Endothelial cell (in vitro differentiated cells): ENCODE measurements at regions not wholly inside any gene's neighbourhood (a gene's known extent, or its start where the extent isn't known, plus 50 kb on each side); places are given as distances from the start of the nearest gene placed in this dataset.

Experiments
- DNase-seq: peaks from one replicate; pipeline ENCODE4 v3.0.0; 2021; ENCODE audit warnings: low spot score
- H3K27ac Mint-ChIP-seq: one replicate; pipeline ENCODE4 v1.8.0; 2021; ENCODE audit warnings: mixed read lengths, inconsistent platforms; ENCODE audit not compliant: unreplicated experiment
- H3K27me3 Mint-ChIP-seq: one replicate; pipeline ENCODE4 v1.8.0; 2021; ENCODE audit warnings: mild to moderate bottlenecking, moderate library complexity, mixed read lengths, inconsistent platforms; ENCODE audit not compliant: unreplicated experiment
- H3K36me3 Mint-ChIP-seq: one replicate; pipeline ENCODE4 v1.8.0; 2021; ENCODE audit warnings: mild to moderate bottlenecking, low read depth, mixed read lengths, inconsistent platforms; ENCODE audit not compliant: unreplicated experiment
- H3K4me1 Mint-ChIP-seq: one replicate; pipeline ENCODE4 v1.8.0; 2021; ENCODE audit warnings: mild to moderate bottlenecking, mixed read lengths, inconsistent platforms; ENCODE audit not compliant: unreplicated experiment
- H3K4me3 Mint-ChIP-seq: one replicate; pipeline ENCODE4 v1.8.0; 2021; ENCODE audit warnings: mild to moderate bottlenecking, mixed read lengths, inconsistent platforms; ENCODE audit not compliant: unreplicated experiment
- H3K9me3 Mint-ChIP-seq: one replicate; pipeline ENCODE4 v1.8.0; 2021; ENCODE audit warnings: mixed read lengths, inconsistent platforms; ENCODE audit not compliant: unreplicated experiment
- CTCF ChIP-seq: fragments of 200-600 bp; sonication (generic); IDR thresholded peaks from one replicate; pipeline ENCODE4 v1.5.0; 2021; ENCODE audit warnings: antibody characterized with exemption; ENCODE audit not compliant: unreplicated experiment

GRCh38 chr6:54737247-54737646 is 109.3 kb upstream of the FAM83B start:
- no peak for DNase-seq
- H3K4me3 Mint-ChIP-seq = no peak overlapping the region
- H3K36me3 Mint-ChIP-seq = no peaks in the 10 kb centered on the region
- TF ChIP-seq CTCF = no peak
- H3K4me1 Mint-ChIP-seq = no peaks in the 10 kb centered on the region
- no peak overlapping the region for H3K27ac Mint-ChIP-seq
- H3K27me3 Mint-ChIP-seq = no peaks in the 10 kb centered on the region
- no peaks in the 10 kb centered on the region for H3K9me3 Mint-ChIP-seq

DNA sequence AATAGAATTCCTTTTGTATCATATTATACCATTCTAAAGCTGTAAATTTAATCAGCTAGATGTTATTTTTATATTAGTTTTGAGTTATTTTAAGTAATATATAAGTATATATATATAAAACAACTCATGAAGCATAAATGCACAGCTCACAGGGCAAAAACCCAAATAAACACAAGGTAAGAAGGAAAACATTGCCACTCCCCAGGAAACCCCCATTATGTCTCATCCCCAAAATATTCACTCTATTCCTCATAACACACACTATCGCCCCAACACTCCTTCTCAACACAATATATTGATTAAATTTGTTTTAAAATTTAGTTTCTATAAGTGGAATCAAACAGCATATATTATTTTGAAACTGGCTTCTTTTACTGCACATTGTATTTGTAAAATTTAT is 98.6 kb upstream of the FAM83B start:
- peaks cover 2% of the 10 kb centered on the region for H3K27me3 Mint-ChIP-seq
- no peaks in the 10 kb centered on the region for H3K9me3 Mint-ChIP-seq
- no peak overlapping the region for H3K27ac Mint-ChIP-seq
- TF ChIP-seq CTCF = no peak
- H3K4me1 Mint-ChIP-seq = no peaks in the 10 kb centered on the region
- H3K4me3 Mint-ChIP-seq = no peak overlapping the region
- DNase-seq = no peak
- no peaks in the 10 kb centered on the region for H3K36me3 Mint-ChIP-seq

- Mint-ChIP-seq H3K27ac (no peak overlapping the region), H3K4me1 (no peaks in the 10 kb centered on the region), H3K9me3 (no peaks in the 10 kb centered on the region), H3K4me3 (no peak overlapping the region), H3K36me3 (no peaks in the 10 kb centered on the region), H3K27me3 (no peaks in the 10 kb centered on the region)
- no peak for DNase-seq
- TF ChIP-seq CTCF = no peak
Measured at GRCh38 chr6:54754406-54754805, 92.2 kb upstream of the FAM83B start.

- no peaks in the 10 kb centered on the region for H3K36me3 Mint-ChIP-seq
- H3K27me3 Mint-ChIP-seq = no peaks in the 10 kb centered on the region
- H3K9me3 Mint-ChIP-seq = no peaks in the 10 kb centered on the region
- TF ChIP-seq CTCF = no peak
- DNase-seq = no peak
- H3K27ac Mint-ChIP-seq = no peak overlapping the region
- H3K4me3 Mint-ChIP-seq = no peak overlapping the region
- no peaks in the 10 kb centered on the region for H3K4me1 Mint-ChIP-seq
Measured at GRCh38 chr6:54758340-54758739, 88.2 kb upstream of the FAM83B start.

DNA sequence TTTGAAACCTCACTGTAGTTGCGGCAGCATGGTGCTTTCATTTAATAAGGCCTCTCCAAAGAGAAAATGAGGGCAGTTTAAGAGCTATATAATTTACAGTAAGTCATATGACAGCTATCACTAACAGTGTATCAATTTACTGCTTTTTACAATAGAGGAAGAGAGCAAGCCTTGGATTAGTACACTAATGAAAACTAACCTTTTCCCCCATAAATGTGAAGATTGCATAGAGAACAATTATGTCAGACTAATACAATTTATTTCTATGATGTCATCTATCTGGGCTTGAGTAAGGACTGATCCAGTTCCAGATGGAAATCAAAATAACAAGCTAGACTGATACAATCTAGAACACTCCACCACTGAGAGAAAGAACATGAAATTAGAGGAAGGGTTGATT is 78.1 kb upstream of the FAM83B start:
- Mint-ChIP-seq H3K9me3 (no peaks in the 10 kb centered on the region), H3K4me3 (no peak overlapping the region), H3K36me3 (no peaks in the 10 kb centered on the region), H3K27me3 (peaks cover 3% of the 10 kb centered on the region), H3K27ac (no peak overlapping the region), H3K4me1 (no peaks in the 10 kb centered on the region)
- TF ChIP-seq CTCF = no peak
- DNase-seq = no peak
